DOHH2 (cell line): ENCODE measurements at regions not wholly inside any gene's neighbourhood (a gene's known extent, or its start where the extent isn't known, plus 50 kb on each side); places are given as distances from the start of the nearest gene placed in this dataset.

Source experiments
- H3F3A ChIP-seq: fragments of 200-600 bp; sonication (generic), shearing (Covaris generic); 2 replicates; pipeline ENCODE4 v1.6.0; 2016; ENCODE audit warnings: antibody characterized with exemption, mild to moderate bottlenecking; ENCODE audit not compliant: control insufficient read depth, insufficient read depth
- H3K27ac ChIP-seq: fragments of 200-600 bp; sonication (generic); 2 replicates; pipeline ENCODE4 v1.5.1; 2014; ENCODE audit warnings: low read depth, mild to moderate bottlenecking, low read length, moderate library complexity
- H3K27me3 ChIP-seq: fragments of 200-600 bp; sonication (generic); 2 replicates; pipeline ENCODE4 v1.6.1; 2014; ENCODE audit warnings: mild to moderate bottlenecking, low read length, mixed read lengths; ENCODE audit not compliant: control insufficient read depth
- H3K36me3 ChIP-seq: fragments of 200-600 bp; sonication (generic); 2 replicates; pipeline ENCODE4 v1.6.1; 2014; ENCODE audit warnings: mild to moderate bottlenecking, low read length, moderate library complexity, mixed read lengths; ENCODE audit not compliant: control insufficient read depth
- H3K4me1 ChIP-seq: fragments of 200-600 bp; sonication (generic); 2 replicates; pipeline ENCODE4 v1.6.1; 2014; ENCODE audit warnings: mild to moderate bottlenecking, low read length, mixed read lengths; ENCODE audit not compliant: control insufficient read depth
- H3K4me2 ChIP-seq: fragments of 200-600 bp; sonication (generic); 2 replicates; pipeline ENCODE4 v1.6.0; 2014; ENCODE audit warnings: mild to moderate bottlenecking, low read length, moderate library complexity
- H3K4me3 ChIP-seq: fragments of 200-600 bp; sonication (generic); 2 replicates; pipeline ENCODE4 v1.5.1; 2014; ENCODE audit warnings: mild to moderate bottlenecking, low read length, mixed read lengths
- H3K79me2 ChIP-seq: fragments of 200-600 bp; sonication (generic); 2 replicates; pipeline ENCODE4 v1.6.1; 2014; ENCODE audit warnings: mild to moderate bottlenecking, low read length, mixed read lengths; ENCODE audit not compliant: control insufficient read depth
- H3K9me2 ChIP-seq: fragments of 200-600 bp; sonication (generic); replicated peaks from 2 replicates; pipeline ENCODE4 v1.6.1; 2014; ENCODE audit warnings: mild to moderate bottlenecking, low read length, mixed read lengths; ENCODE audit not compliant: control insufficient read depth
- H3K9me3 ChIP-seq: fragments of 200-600 bp; sonication (generic); 2 replicates; pipeline ENCODE4 v1.6.1; 2014; ENCODE audit warnings: antibody characterized with exemption, low read length, mixed read lengths; ENCODE audit not compliant: control insufficient read depth, insufficient read depth
- H4K20me1 ChIP-seq: fragments of 200-600 bp; sonication (generic); 2 replicates; pipeline ENCODE4 v1.6.0; 2014; ENCODE audit warnings: low read depth, mild to moderate bottlenecking, antibody characterized with exemption, low read length, moderate library complexity; ENCODE audit not compliant: control insufficient read depth, insufficient read depth
- CTCF ChIP-seq: fragments of 200-600 bp; sonication (generic); IDR thresholded peaks from one replicate; pipeline ENCODE4 v1.5.1; 2014; ENCODE audit warnings: antibody characterized with exemption, mild to moderate bottlenecking, low read depth, low read length; ENCODE audit not compliant: poor library complexity, severe bottlenecking
- EZH2phosphoT487 ChIP-seq: fragments of 200-600 bp; sonication (generic); IDR thresholded peaks from 2 replicates; pipeline ENCODE4 v1.6.1; 2017; ENCODE audit warnings: borderline replicate concordance, mild to moderate bottlenecking, antibody characterized with exemption, low read length, moderate library complexity, mixed read lengths

GRCh38 chr14:37807722-37808121, 212.3 kb downstream of the TTC6 start:
- no peak for TF ChIP-seq EZH2phosphoT487
- no peak for TF ChIP-seq CTCF
- H3K36me3 ChIP-seq = no peaks in the 10 kb centered on the region
- H3K9me3 ChIP-seq = no peaks in the 10 kb centered on the region

GRCh38 chr14:37810094-37810801, 214.8 kb downstream of the TTC6 start:
- no peaks in the 10 kb centered on the region for H3K27me3 ChIP-seq
- no peaks in the 10 kb centered on the region for H3K9me3 ChIP-seq
- H3K9me2 ChIP-seq = no peaks in the 10 kb centered on the region
- no peaks in the 10 kb centered on the region for H3F3A ChIP-seq
- H3K36me3 ChIP-seq = no peaks in the 10 kb centered on the region
- no peak overlapping the region for H3K4me2 ChIP-seq
- no peaks in the 10 kb centered on the region for H3K4me1 ChIP-seq
- no peaks in the 10 kb centered on the region for H3K79me2 ChIP-seq
- no peak overlapping the region for H3K27ac ChIP-seq
- no peak overlapping the region for H3K4me3 ChIP-seq
- TF ChIP-seq EZH2phosphoT487 (no peak), CTCF (no peak)
- no peaks in the 10 kb centered on the region for H4K20me1 ChIP-seq

More at GRCh38 chr14:37807722-37808121, 212.3 kb downstream of the TTC6 start:
- H3K4me1 ChIP-seq = no peaks in the 10 kb centered on the region
- no peaks in the 10 kb centered on the region for H3F3A ChIP-seq
- H3K79me2 ChIP-seq = no peaks in the 10 kb centered on the region
- no peaks in the 10 kb centered on the region for H3K9me2 ChIP-seq
- H3K27me3 ChIP-seq = no peaks in the 10 kb centered on the region
- H4K20me1 ChIP-seq = no peaks in the 10 kb centered on the region
- no peak overlapping the region for H3K4me2 ChIP-seq
- no peak overlapping the region for H3K27ac ChIP-seq
- H3K4me3 ChIP-seq = no peak overlapping the region

GRCh38 chr14:37813732-37814131, 218.3 kb downstream of the TTC6 start:
- Histone ChIP-seq H4K20me1 (no peaks in the 10 kb centered on the region), H3K4me2 (no peak overlapping the region), H3K9me3 (no peaks in the 10 kb centered on the region), H3K9me2 (no peaks in the 10 kb centered on the region), H3K79me2 (no peaks in the 10 kb centered on the region), H3K27me3 (no peaks in the 10 kb centered on the region), H3F3A (no peaks in the 10 kb centered on the region), H3K36me3 (no peaks in the 10 kb centered on the region), H3K4me1 (no peaks in the 10 kb centered on the region), H3K4me3 (no peak overlapping the region), H3K27ac (no peak overlapping the region)
- TF ChIP-seq CTCF = no peak
- no peak for TF ChIP-seq EZH2phosphoT487
